Kidney (tissue), 13 donors: ENCODE measurements at regions not wholly inside any gene's neighbourhood (a gene's known extent, or its start where the extent isn't known, plus 50 kb on each side); places are given as distances from the start of the nearest gene placed in this dataset.

Experiments used
- DNase-seq, 5 donors: peaks; one replicate each; pipeline ENCODE4 v3.0.0-alpha.2; 2013 to 2020
- FAIRE-seq: peaks from 2 replicates; lab custom pipeline; 2012; peaks lifted over from hg19 to GRCh38; lab: Jason Lieb, UNC
- H3K27ac ChIP-seq, 2 donors: one replicate each; pipeline ENCODE4 v1.7.0; 2013; ENCODE audit warnings: low read depth in 2 of 2, low read length in 2 of 2, inconsistent platforms in 1 of 2
- H3K27me3 ChIP-seq: one replicate; pipeline ENCODE4 v1.7.1; 2013; ENCODE audit warnings: low read length, inconsistent platforms; ENCODE audit not compliant: control insufficient read depth, insufficient read depth
- H3K36me3 ChIP-seq, 3 donors: one replicate each; pipeline versions ENCODE4 v1.7.0 to v1.7.1; 2013; ENCODE audit warnings: low read length in 3 of 3, control low read depth in 1 of 3, inconsistent platforms in 1 of 3; ENCODE audit not compliant: insufficient read depth in 3 of 3, control insufficient read depth in 2 of 3
- H3K4me1 ChIP-seq, 3 donors: one replicate each; pipeline versions ENCODE4 v1.7.0 to v1.7.1; 2013; ENCODE audit warnings: low read length in 3 of 3, inconsistent platforms in 1 of 3, low read depth in 1 of 3; ENCODE audit not compliant: control insufficient read depth in 2 of 3, insufficient read depth in 2 of 3
- H3K4me3 ChIP-seq, 3 donors: one replicate each; pipeline versions ENCODE4 v1.7.0 to v1.8.1; 2013; ENCODE audit warnings: low read length in 3 of 3, control low read depth in 1 of 3, inconsistent platforms in 1 of 3
- H3K9ac ChIP-seq, 3 donors: one replicate each; pipeline versions ENCODE4 v1.7.0 to v1.7.1; 2013; ENCODE audit warnings: low read length in 3 of 3, control low read depth in 1 of 3, inconsistent platforms in 1 of 3
- H3K9me3 ChIP-seq, 3 donors: one replicate each; pipeline versions ENCODE4 v1.7.0 to v1.7.1; 2013; ENCODE audit warnings: low read length in 3 of 3, control low read depth in 1 of 3, inconsistent platforms in 1 of 3; ENCODE audit not compliant: control insufficient read depth in 2 of 3, insufficient read depth in 1 of 3
- intact Hi-C: fragments of 100-400 bp; cut with DNase I; formaldehyde crosslinking; loops from one replicate; pipeline ENCODE4 v1.11.1; 2022
- TF ChIP-seq, protein P1 (sequence below): IDR thresholded peaks from 3 replicates; pipeline ENCODE4 v1.5.1; 2012; ENCODE audit warnings: mild to moderate bottlenecking, moderate library complexity, borderline replicate concordance; ENCODE audit not compliant: insufficient read depth; ENCODE audit errors: extremely low read depth
- donor health status: control.
- donor health status: control.
- donor health status: control.
- donor health status: control.
- donor health status: control.
- donor health status: DM: yes; HTN: yes; CAD: no.
- donor health status: Normal renal cell carcinoma (clear cell type).

DNA sequence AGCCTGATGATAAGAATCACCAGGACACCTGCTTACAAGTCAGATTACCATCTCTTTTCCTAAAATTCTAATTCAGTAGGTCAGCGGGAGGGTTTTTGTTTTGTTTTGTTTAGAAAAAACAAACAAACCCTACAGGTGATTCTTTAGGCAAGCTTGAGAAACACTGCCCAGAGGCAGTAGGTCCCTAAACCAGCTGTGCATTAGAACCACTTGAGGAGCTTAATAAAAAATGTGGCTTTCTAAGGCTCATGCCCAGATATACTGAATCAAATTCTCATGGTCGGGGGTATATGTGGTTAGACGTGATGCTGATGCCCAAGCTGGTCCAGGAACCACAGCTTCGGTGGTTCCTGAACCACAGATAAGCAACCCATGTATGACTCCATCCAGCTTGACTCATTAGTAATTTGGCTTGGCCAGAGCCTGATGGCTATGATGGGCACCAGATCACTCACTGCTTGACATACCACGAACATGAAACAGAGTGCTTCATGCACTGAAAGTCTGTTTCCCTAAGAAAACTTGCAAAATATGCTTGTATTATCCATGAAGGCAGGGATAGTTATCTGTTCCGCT lies 338.1 kb upstream of the F9 start:
- H3K27ac ChIP-seq, result no peak overlapping the region
- FAIRE-seq, result no peak

DNA sequence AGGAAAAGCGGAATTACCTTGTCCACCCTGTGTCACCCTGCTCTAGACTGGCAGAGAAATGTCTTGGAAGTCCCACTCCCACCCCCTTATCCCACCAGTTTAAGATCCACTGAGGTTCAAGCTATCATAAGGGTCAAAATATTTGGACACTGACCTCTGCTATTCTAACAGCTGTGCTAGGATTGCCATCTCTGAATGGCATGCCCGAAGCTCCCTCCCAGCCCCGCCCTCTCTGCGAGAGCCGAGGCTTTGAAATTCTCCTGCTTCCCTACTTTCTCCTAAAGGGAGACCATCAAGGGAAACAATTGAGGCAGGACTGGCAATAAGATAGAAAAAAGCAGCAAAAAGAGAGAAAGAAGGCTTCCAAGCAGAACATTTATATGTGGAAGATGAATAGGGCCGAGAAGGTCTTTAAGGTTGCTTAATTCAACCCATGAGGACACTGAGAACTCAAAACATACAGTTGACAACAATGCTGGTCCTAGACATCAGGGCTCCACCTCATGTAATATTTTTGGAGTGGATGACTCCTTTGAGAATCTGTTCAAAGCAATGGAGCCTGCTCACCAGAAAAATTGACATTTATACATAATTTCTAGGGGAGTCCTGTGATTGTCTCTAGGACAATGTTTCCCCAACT lies 338.7 kb upstream of the F9 start:
- no peaks in the 10 kb centered on the region for H3K9me3 ChIP-seq
- TF ChIP-seq, protein P1, sequence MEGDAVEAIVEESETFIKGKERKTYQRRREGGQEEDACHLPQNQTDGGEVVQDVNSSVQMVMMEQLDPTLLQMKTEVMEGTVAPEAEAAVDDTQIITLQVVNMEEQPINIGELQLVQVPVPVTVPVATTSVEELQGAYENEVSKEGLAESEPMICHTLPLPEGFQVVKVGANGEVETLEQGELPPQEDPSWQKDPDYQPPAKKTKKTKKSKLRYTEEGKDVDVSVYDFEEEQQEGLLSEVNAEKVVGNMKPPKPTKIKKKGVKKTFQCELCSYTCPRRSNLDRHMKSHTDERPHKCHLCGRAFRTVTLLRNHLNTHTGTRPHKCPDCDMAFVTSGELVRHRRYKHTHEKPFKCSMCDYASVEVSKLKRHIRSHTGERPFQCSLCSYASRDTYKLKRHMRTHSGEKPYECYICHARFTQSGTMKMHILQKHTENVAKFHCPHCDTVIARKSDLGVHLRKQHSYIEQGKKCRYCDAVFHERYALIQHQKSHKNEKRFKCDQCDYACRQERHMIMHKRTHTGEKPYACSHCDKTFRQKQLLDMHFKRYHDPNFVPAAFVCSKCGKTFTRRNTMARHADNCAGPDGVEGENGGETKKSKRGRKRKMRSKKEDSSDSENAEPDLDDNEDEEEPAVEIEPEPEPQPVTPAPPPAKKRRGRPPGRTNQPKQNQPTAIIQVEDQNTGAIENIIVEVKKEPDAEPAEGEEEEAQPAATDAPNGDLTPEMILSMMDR, result no peak
- no peak overlapping the region for H3K4me3 ChIP-seq
- no peaks in the 10 kb centered on the region for H3K36me3 ChIP-seq
- peaks cover 9% of the 10 kb centered on the region for H3K27me3 ChIP-seq
- no peak for DNase-seq
- H3K9ac ChIP-seq, result no peak overlapping the region
- intact Hi-C loops, result no loop called here
- H3K27ac ChIP-seq, result no peak overlapping the region
- no peaks in the 10 kb centered on the region for H3K4me1 ChIP-seq
- FAIRE-seq, result no peak

More for the DNA sequence above, 338.1 kb upstream of the F9 start:
- H3K27me3 ChIP-seq, result peaks cover 9% of the 10 kb centered on the region
- H3K9ac ChIP-seq, result no peak overlapping the region
- H3K9me3 ChIP-seq, result no peaks in the 10 kb centered on the region
- no peaks in the 10 kb centered on the region for H3K4me1 ChIP-seq
- H3K4me3 ChIP-seq, result no peak overlapping the region
- no peaks in the 10 kb centered on the region for H3K36me3 ChIP-seq
- no peak for DNase-seq
- TF ChIP-seq, protein P1, result no peak
- intact Hi-C loops, result no loop called here

DNA sequence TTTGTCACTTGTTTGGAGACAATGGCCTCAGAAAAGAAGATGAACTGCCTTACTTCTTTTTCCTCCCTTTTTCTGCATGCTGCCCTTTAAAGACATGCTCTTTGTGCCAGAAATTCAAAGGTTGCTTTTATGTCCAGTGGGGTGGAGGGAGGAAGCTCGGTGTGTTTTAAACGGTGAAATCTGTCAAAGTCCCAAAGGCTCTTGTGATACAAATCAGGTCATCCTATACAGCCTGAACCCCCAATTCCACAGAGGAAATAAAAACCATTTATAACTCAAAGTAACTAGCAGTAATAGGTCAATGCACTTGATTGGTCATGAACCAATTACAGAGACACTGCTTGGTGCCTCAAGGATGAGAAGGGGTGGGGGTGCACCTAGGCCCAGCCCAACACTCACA lies 339.3 kb upstream of the F9 start:
- Histone ChIP-seq H3K27me3 (peaks cover 9% of the 10 kb centered on the region), H3K9me3 (no peaks in the 10 kb centered on the region), H3K4me3 (no peak overlapping the region), H3K27ac (no peak overlapping the region), H3K4me1 (no peaks in the 10 kb centered on the region), H3K36me3 (no peaks in the 10 kb centered on the region), H3K9ac (no peak overlapping the region)
- DNase-seq (no peak), FAIRE-seq (no peak)
- TF ChIP-seq, protein P1, result no peak
- intact Hi-C loops, result no loop called here
